ENCODE measurements at regions not wholly inside any gene's neighbourhood (a gene's known extent, or its start where the extent isn't known, plus 50 kb on each side); places are given as distances from the start of the nearest gene placed in this dataset.

DNA sequence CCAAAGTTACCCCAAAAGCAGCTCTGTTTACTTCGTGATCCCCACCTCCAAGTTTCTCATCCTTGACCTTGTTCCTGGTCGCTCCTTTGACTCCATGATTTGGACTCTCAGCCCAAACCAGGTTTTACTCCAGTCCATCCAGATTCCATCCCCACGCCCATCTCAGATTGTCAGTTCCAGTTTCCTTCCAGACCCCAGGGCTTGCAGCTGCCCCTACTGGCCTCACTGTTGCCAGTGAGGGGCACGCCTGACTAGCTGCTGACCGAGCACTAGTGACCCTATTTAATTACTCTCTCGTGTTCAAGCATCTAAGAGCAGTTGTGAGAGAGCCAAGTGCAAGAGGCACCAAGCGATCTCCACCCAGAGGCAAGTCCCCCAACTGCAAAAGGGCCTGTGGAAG lies 155.1 kb upstream of the FUT8 start:
- Mint-ChIP-seq H3K36me3 (ENCODE audit: insufficient read depth) (no peaks in the 10 kb centered on the region), H3K4me3 (ENCODE audit: low read depth) (no peak overlapping the region), H3K27me3 (no peaks in the 10 kb centered on the region), H3K4me1 (ENCODE audit: low read depth) (peaks cover 23% of the 10 kb centered on the region), H3K27ac (no peak overlapping the region), H3K9me3 (ENCODE audit: low read depth) (peaks cover 4% of the 10 kb centered on the region)
- TF ChIP-seq, protein P1, sequence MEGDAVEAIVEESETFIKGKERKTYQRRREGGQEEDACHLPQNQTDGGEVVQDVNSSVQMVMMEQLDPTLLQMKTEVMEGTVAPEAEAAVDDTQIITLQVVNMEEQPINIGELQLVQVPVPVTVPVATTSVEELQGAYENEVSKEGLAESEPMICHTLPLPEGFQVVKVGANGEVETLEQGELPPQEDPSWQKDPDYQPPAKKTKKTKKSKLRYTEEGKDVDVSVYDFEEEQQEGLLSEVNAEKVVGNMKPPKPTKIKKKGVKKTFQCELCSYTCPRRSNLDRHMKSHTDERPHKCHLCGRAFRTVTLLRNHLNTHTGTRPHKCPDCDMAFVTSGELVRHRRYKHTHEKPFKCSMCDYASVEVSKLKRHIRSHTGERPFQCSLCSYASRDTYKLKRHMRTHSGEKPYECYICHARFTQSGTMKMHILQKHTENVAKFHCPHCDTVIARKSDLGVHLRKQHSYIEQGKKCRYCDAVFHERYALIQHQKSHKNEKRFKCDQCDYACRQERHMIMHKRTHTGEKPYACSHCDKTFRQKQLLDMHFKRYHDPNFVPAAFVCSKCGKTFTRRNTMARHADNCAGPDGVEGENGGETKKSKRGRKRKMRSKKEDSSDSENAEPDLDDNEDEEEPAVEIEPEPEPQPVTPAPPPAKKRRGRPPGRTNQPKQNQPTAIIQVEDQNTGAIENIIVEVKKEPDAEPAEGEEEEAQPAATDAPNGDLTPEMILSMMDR (IDR thresholded peaks at IDR 0.05; ENCODE audit: unreplicated experiment), result no peak
- no peak for DNase-seq (ENCODE audit: low spot score, unreplicated experiment)

DNA sequence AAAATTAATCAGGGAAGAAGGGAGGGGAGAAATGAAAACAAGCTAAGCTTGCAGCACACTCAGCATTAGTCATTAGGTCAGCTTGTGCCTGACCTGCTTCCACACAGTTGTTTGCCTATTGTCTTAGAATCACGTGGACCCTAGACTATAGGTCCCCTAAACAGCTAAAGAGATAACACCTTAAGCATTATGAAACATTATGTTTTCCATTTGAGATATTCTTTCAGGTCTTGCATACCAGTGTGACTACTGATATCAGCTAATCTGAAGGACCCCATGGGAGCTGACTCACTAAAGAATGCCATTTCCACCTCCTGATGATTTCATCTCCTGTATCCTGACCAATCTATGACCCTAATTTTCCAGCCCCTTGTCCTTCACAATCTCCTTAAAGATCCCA lies 154.1 kb upstream of the FUT8 start:
- TF ChIP-seq, protein P1 (IDR thresholded peaks at IDR 0.05; ENCODE audit: unreplicated experiment), result no peak
- no peak overlapping the region for H3K4me3 Mint-ChIP-seq (ENCODE audit: low read depth)
- peaks cover 4% of the 10 kb centered on the region for H3K9me3 Mint-ChIP-seq (ENCODE audit: low read depth)
- no peak overlapping the region for H3K27ac Mint-ChIP-seq
- no peaks in the 10 kb centered on the region for H3K36me3 Mint-ChIP-seq (ENCODE audit: insufficient read depth)
- H3K4me1 Mint-ChIP-seq (ENCODE audit: low read depth), result peaks cover 23% of the 10 kb centered on the region
- H3K27me3 Mint-ChIP-seq, result no peaks in the 10 kb centered on the region
- no peak for DNase-seq (ENCODE audit: low spot score, unreplicated experiment)

DNA sequence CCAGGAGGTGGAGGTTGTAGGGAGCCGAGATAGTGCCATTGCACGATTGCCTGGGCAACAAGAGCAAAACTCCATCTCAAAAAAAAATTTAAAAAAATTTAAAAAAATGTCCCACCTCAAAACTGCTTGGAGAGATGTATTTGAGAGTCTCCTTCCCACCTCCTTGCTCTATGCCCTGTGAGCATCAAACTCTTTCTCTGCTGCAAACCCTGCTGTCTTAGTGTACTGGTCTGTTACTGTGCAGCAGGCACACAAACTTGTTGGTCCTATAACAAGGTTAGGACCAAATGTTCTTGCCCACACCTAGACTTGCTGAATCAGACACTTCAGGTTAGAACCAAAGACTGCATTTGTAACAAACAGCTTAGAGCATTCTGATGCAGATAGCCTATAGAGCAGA lies 153.5 kb upstream of the FUT8 start:
- H3K36me3 Mint-ChIP-seq (ENCODE audit: insufficient read depth), result no peaks in the 10 kb centered on the region
- DNase-seq (ENCODE audit: low spot score, unreplicated experiment), result no peak
- no peaks in the 10 kb centered on the region for H3K27me3 Mint-ChIP-seq
- H3K4me3 Mint-ChIP-seq (ENCODE audit: low read depth), result no peak overlapping the region
- peaks cover 22% of the 10 kb centered on the region for H3K4me1 Mint-ChIP-seq (ENCODE audit: low read depth)
- H3K27ac Mint-ChIP-seq, result no peak overlapping the region
- TF ChIP-seq, protein P1 (IDR thresholded peaks at IDR 0.05; ENCODE audit: unreplicated experiment), result no peak
- peaks cover 4% of the 10 kb centered on the region for H3K9me3 Mint-ChIP-seq (ENCODE audit: low read depth)

DNA sequence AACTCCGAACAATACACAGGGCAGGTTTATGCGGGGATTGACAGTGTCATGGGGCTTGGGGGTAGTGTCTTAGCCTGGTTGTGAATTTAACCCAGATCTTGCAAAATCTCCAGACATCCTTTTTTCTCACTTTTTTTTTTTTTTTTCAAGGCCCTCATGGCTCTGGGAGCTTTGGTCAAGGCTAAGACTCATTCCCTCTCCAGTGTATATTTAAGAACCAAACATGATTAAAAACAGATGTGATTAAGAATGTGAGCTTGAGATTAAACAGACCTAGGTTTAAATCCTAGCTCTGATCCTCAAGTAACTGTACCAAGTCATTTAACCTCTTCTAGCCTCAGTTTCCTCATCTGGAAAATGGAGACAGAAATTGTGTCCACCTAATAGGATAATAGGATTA lies 151.7 kb upstream of the FUT8 start:
- no peak for DNase-seq (ENCODE audit: low spot score, unreplicated experiment)
- H3K4me1 Mint-ChIP-seq (ENCODE audit: low read depth), result peaks cover 12% of the 10 kb centered on the region
- no peaks in the 10 kb centered on the region for H3K36me3 Mint-ChIP-seq (ENCODE audit: insufficient read depth)
- TF ChIP-seq, protein P1 (IDR thresholded peaks at IDR 0.05; ENCODE audit: unreplicated experiment), result no peak
- peak overlapping the region; percentile 49 for H3K27ac Mint-ChIP-seq
- H3K9me3 Mint-ChIP-seq (ENCODE audit: low read depth), result peaks cover 4% of the 10 kb centered on the region
- no peak overlapping the region for H3K4me3 Mint-ChIP-seq (ENCODE audit: low read depth)
- H3K27me3 Mint-ChIP-seq, result no peaks in the 10 kb centered on the region

DNA sequence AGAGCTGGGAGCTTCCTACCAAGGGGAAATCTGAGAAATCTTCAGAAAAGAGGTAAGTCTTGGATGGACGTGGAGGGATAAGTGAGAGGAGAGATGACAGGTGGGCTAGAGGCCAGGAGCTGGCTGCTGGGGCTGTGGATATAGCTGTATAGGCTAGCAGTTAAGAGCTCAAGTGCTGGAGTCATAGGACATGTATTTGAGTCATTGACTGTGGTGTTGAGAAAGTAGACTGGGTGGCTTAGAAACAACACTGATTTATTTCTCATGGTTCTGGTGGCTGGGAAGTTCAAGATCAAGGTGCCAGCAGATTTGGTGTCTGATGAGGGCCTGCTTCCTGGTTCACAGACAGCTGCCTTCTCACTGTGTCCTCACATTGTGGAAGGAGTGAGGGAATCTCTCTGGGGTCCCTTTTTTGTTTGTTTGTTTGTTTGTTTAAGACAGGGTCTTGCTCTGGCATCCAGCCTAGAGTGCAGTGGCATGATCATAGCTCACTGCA lies 151.1 kb upstream of the FUT8 start:
- H3K4me1 Mint-ChIP-seq (ENCODE audit: low read depth), result peaks cover 5% of the 10 kb centered on the region

More for the DNA sequence above, 151.1 kb upstream of the FUT8 start:
- Mint-ChIP-seq H3K36me3 (ENCODE audit: insufficient read depth) (no peaks in the 10 kb centered on the region), H3K4me3 (ENCODE audit: low read depth) (no peak overlapping the region), H3K9me3 (ENCODE audit: low read depth) (peaks cover 4% of the 10 kb centered on the region), H3K27ac (no peak overlapping the region), H3K27me3 (no peaks in the 10 kb centered on the region)
- no peak for DNase-seq (ENCODE audit: low spot score, unreplicated experiment)
- TF ChIP-seq, protein P1 (IDR thresholded peaks at IDR 0.05; ENCODE audit: unreplicated experiment), result no peak

All from progenitor cell of endocrine pancreas (in vitro differentiated cells).